ACHN (cell line): ENCODE measurements at regions not wholly inside any gene's neighbourhood (a gene's known extent, or its start where the extent isn't known, plus 50 kb on each side); places are given as distances from the start of the nearest gene placed in this dataset.

ENCODE experiments used
- DNase-seq: peaks from one replicate; pipeline ENCODE4 v3.0.0-alpha.2; 2015
- in situ Hi-C: cut with HindIII; loops from 2 replicates; pipeline ENCODE4 v1.10.0; 2017; ENCODE audit warnings: low sequenced_read_pairs, low pct_ligation_motif_present, low pct_unique_long_range_greater_than_20kb

GRCh38 chr5:25823330-25823873, 1178.6 kb upstream of the CDH10 start:
- in situ Hi-C loops: no loop called here

More at GRCh38 chr5:25823330-25823873, 1178.6 kb upstream of the CDH10 start:
- DNase-seq: no peak
